ENCODE measurements at regions not wholly inside any gene's neighbourhood (a gene's known extent, or its start where the extent isn't known, plus 50 kb on each side); places are given as distances from the start of the nearest gene placed in this dataset.
"Not testable (repeated sequence)": the region's sequence is repeated elsewhere in the genome, so short reads cannot be mapped to it uniquely, and the experiment has no call there.

DNA sequence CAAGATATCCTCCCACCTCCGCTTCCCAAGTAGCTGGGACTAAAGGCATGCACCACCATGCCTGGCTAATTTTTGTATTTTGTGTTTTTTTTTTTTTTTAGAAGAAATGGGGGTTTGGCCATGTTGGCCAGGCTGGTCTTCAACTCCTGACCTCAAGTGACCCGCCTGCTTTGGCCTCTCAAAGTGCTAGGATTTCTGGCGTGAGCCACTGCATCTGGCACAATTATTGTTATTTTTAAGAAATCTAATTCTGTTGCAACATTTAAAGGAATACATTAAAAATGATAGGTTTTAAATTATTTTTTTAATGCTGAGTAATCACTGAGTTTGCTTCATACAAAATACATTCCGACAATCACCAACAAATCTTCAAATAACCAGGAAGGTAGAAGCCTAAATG is 178.1 kb upstream of the SEMA3E start:
- DNase-seq (ENCODE audit: low read depth), result no peak

- DNase-seq (ENCODE audit: low read depth), result no peak
These were observed 175.3 kb upstream of the SEMA3E start for GRCh38 chr7:83824214-83824613.

- DNase-seq (ENCODE audit: low read depth), result no peak
These were observed 172.9 kb upstream of the SEMA3E start for GRCh38 chr7:83821866-83822265.

DNA sequence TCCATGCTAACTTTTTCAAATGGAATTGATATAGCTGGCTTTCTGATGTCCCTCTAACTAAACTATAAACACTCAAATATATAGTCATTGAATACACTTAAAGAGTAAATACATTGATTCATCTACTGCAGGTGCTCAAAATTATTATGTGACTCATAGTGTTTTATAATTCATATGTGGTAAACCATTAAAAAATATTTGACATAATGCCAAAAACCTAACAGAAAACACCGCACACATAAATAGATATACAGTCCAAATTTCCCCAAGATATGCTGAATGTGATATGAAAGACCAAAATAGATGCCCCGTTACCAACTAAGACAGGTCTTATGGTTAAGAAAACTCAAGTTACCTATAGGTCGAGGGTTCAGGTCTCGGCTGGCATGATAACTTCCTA is 171.7 kb upstream of the SEMA3E start:
- no peak for DNase-seq (ENCODE audit: low read depth)

DNA sequence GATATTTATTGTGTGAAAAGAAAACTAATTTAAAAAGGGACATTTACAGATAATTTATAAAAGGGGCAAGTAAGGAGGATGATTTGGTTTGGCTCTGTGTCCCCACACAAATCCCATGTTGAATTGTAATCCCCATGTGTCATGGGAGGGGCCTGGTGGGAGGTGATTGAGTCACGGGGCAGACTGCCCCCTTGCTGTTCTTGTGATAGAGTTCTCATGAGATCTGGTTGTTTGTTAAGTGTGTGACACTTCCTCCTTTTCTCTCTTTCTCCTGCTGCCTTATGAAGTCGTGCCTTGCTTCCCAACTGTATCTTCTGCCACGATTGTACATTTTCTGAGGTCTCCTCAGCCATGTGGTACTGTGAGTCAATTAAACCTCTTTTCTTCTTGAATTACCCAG is 171.0 kb upstream of the SEMA3E start:
- no peak for DNase-seq (ENCODE audit: low read depth)

- DNase-seq (ENCODE audit: low read depth), result no peak
These were observed 165.5 kb upstream of the SEMA3E start for GRCh38 chr7:83814480-83814879.

DNA sequence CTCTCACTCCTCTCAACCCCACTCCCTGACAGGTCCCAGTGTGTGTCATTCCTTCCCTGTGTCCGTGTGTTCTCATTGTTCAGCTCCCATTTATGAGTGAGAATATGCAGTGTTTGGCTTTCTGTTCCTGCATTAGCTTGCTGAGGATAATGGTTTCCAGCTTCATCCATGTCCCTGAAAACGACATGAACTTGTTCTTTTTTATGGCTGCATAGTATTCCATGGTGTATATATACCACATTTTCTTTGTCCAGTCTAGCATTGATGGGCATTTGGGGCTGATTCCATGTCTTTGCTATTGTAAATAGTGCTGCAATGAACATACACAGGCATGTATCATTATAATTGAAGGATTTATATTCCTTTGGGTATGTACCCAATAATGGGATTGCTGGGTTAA is 163.6 kb upstream of the SEMA3E start:
- DNase-seq (ENCODE audit: low read depth), result not testable (repeated sequence)

DNA sequence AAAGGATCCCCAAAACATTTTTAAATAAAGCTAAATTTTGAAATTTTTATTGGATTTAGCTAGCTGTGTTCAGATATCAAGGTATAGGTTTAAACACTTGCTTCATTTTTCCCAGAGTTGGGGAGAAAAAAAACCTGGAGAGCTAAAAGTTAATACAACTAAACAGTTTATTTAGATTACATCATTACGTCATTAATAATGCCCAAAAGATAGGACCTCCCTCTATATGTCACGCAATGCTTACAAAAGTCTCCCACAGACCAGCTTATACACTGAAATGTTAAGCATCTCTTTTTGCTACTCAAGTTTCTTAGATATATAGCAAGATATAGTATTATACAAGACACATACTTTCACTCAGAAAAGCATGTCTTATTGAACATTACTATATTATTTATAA is 160.0 kb upstream of the SEMA3E start:
- DNase-seq (ENCODE audit: low read depth), result no peak

DNA sequence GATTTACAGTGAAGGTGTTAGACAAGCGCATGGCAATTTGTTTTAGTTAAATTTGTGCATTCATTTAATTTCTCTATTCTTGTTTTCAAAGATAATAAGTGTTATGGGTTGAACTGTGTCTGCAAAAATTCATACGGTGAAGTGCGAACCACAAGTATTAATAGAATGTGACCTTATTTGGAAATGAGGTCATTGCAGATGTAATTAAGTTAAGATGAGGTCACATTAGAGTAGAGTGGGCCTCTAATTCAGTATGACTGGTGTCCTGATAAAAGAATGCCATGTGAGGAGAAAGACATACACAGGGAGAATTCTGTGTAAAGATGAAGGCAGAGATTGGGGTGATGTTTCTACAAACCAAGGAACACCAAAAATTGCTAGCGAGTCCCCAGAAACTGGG is 158.8 kb upstream of the SEMA3E start:
- no peak for DNase-seq (ENCODE audit: low read depth)

DNA sequence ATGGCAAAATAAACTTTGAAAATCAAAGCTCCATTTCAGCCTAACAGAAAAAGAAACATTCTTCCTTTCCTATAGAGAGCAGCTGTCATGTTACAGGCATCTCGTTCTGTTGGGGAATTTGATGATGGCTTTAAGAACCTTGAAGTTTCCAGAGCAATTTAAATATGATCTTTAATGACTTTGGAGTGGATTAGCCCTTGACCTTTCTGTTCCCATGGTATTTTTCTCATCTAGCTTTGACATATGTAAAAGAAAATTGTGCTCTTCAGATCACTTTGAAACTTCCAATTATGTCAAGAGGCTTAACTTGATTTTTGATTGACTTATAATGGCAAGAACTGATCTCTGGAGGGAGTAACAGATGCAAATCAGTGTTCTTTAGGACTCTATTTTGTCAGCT is 157.6 kb upstream of the SEMA3E start:
- no peak for DNase-seq (ENCODE audit: low read depth)

DNA sequence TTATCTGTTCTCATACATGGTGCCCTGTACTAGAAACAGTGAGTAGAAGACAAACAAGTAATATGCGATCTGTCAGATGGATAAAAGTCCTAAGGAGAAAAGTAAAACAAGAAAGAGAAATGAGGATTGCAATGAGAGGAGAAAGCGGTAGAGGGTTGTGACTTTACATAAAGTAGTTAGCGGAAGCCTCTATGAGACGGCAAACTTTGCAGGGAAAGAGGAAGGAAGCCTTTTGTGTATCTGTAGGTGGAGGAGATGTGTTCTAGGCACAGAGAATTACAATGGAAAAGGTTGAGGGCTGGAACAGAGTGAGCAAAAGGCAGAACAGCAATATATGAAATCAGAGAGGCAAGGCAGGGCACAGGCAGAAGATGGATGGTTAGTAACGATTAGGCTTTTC is 150.4 kb upstream of the SEMA3E start:
- DNase-seq (ENCODE audit: low read depth), result no peak

- no peak for DNase-seq (ENCODE audit: low read depth)
These were observed 149.6 kb upstream of the SEMA3E start for GRCh38 chr7:83798489-83798888.

- no peak for DNase-seq (ENCODE audit: low read depth)
These were observed 147.8 kb upstream of the SEMA3E start for GRCh38 chr7:83796760-83797159.

GRCh38 chr7:83794829-83795228 is 145.9 kb upstream of the SEMA3E start:
- DNase-seq (ENCODE audit: low read depth), result no peak

DNA sequence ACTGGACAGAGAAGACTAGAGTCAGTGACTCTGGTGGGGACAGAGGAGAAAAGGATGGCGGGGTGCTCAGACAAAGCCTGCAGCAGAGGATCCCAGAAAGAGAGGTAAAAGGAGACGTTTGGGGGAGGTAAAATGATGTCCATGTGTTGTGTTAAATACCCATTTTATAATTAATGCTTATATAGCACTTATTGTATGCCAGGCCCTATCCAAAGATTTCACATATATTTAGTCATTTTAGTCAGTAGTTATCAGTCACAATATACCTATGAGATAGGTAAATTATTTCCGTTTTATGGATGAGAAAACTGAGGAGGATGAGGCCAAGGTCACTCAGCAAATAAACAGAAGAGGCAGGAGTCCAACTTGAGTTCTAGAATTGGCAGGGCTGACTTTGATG is 144.6 kb upstream of the SEMA3E start:
- no peak for DNase-seq (ENCODE audit: low read depth)

DNA sequence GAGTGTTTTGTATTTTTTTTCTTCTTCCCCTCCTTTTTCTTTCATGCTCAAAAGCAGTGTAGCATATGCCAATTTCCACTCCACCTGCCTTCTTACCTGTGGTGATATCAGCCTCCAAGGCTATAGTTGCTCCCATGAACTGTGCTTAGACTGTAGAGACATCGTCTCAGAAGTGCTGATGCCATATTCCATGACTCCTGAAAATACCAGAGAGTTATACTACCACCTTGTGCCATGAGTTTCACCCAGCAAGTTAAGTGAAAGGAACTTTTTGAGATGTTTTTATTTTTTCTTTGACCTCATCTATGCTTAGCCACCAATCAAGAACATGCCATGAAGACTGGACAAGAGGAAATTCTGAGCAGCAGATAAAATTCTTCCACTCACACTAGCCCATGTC is 142.8 kb upstream of the SEMA3E start:
- no peak for DNase-seq (ENCODE audit: low read depth)

- DNase-seq (ENCODE audit: low read depth), result no peak
These were observed 137.9 kb upstream of the SEMA3E start for GRCh38 chr7:83786858-83787257.

- DNase-seq (ENCODE audit: low read depth), result peak; percentile 12
These were observed 133.7 kb upstream of the SEMA3E start for GRCh38 chr7:83782628-83783027.

- no peak for DNase-seq (ENCODE audit: low read depth)
These were observed 129.1 kb upstream of the SEMA3E start for GRCh38 chr7:83778073-83778443.

DNA sequence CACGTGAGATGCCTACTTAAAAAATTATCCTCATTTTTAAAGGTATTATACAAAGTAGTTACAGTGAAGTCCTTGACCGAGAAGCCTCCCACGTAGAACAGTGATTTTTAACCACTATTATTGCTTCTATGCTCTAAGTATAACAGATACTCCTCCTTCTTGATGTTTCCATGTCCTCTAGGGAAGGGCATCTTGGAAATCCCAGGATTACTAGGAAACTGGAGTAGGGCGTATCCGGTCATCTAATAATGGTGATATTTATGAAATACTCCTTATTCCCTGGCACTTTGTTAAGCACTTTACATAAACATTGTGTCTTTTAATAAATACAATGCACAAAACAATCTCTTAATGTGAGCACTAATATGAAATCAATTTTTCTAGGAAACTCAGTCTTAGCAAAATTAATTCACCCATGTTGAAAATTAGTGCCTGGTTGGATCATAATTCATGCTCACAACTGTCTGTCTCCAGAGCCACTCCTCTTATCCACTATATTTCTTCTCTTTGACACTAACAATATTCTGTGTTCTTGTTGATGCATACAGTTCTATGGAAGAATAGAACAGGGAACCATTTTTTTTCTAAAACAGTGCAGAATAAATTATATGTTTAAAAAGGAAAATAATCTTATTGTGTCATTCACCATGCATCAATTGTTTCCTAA is 128.6 kb upstream of the SEMA3E start:
- no peak for DNase-seq (ENCODE audit: low read depth)

- DNase-seq (ENCODE audit: low read depth), result no peak
These were observed 120.5 kb upstream of the SEMA3E start for GRCh38 chr7:83769407-83769806.

DNA sequence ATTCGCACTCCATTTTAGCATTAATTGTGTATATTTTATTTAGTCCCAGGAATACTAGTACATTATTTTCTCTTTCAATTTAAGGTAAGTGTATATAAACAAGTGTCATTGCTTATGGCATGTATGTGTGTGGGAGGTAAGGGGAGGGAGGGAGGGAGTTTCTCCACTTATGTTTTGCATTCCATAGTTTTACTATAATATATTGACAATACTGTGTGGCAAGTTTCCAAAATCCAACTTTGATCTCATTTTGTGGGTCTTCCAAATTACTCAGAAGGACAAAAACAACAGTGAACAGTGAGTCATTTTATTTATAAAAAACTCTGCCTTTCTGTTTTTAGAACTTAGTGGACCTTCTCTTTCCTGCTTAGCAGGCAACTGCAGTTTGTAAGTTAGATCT is 102.3 kb upstream of the SEMA3E start:
- DNase-seq (ENCODE audit: low read depth), result no peak

- DNase-seq (ENCODE audit: low read depth), result no peak
These were observed 100.6 kb upstream of the SEMA3E start for GRCh38 chr7:83749495-83749894.

GRCh38 chr7:83739527-83739926 is 90.6 kb upstream of the SEMA3E start:
- DNase-seq (ENCODE audit: low read depth), result no peak
